Breast epithelium (tissue), 3 donors: ENCODE measurements at regions not wholly inside any gene's neighbourhood (a gene's known extent, or its start where the extent isn't known, plus 50 kb on each side); places are given as distances from the start of the nearest gene placed in this dataset.

Experiments used
- POLR2A ChIP-seq: fragments of 450-650 bp; IDR thresholded peaks from one replicate; pipeline ENCODE4 v1.6.1; 2016; ENCODE audit warnings: antibody characterized with exemption, mild to moderate bottlenecking, moderate library complexity
- POLR2AphosphoS5 ChIP-seq, 3 donors: sonication (generic); formaldehyde crosslinking; IDR thresholded peaks; one replicate each; pipeline ENCODE4 v1.6.1; 2017; ENCODE audit warnings: antibody characterized with exemption in 3 of 3
- TF ChIP-seq, protein P1 (sequence below), 3 donors: fragments of 450-650 bp; IDR thresholded peaks; one replicate each; pipeline ENCODE4 v1.5.1; 2016 to 2017; ENCODE audit warnings: antibody characterized with exemption in 3 of 3, mild to moderate bottlenecking in 3 of 3, moderate library complexity in 3 of 3

GRCh38 chr4:1515156-1515555 lies 108.9 kb upstream of the NKX1-1 start:
- no peak for TF ChIP-seq POLR2A
- TF ChIP-seq, protein P1, sequence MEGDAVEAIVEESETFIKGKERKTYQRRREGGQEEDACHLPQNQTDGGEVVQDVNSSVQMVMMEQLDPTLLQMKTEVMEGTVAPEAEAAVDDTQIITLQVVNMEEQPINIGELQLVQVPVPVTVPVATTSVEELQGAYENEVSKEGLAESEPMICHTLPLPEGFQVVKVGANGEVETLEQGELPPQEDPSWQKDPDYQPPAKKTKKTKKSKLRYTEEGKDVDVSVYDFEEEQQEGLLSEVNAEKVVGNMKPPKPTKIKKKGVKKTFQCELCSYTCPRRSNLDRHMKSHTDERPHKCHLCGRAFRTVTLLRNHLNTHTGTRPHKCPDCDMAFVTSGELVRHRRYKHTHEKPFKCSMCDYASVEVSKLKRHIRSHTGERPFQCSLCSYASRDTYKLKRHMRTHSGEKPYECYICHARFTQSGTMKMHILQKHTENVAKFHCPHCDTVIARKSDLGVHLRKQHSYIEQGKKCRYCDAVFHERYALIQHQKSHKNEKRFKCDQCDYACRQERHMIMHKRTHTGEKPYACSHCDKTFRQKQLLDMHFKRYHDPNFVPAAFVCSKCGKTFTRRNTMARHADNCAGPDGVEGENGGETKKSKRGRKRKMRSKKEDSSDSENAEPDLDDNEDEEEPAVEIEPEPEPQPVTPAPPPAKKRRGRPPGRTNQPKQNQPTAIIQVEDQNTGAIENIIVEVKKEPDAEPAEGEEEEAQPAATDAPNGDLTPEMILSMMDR (IDR thresholded peaks at IDR 0.05) = no peak
- TF ChIP-seq POLR2AphosphoS5 (IDR thresholded peaks at IDR 0.05) = no peak
